Activated B cell treated with CpG ODN at 0.5 μM for 24 hours (primary cell): ENCODE measurements at regions not wholly inside any gene's neighbourhood (a gene's known extent, or its start where the extent isn't known, plus 50 kb on each side); places are given as distances from the start of the nearest gene placed in this dataset.

Experiments used
- ATAC-seq: fragments of 200-7000 bp; cut with Tn5 transposase; one replicate; pipeline ENCODE4 v1.10.0; 2021; ENCODE audit warnings: low read depth, mild to moderate bottlenecking, moderate library complexity
- CTCF ChIA-PET: fragments of 350-600 bp; sonication (Branson Sonifier 250); formaldehyde crosslinking; loops from one replicate; lab custom pipeline; 2021; ENCODE audit warnings: antibody characterized with exemption; lab: Charles Lee
- POLR2A ChIA-PET: fragments of 350-600 bp; sonication (Branson Sonifier 250); formaldehyde crosslinking; loops from one replicate; lab custom pipeline; 2021; ENCODE audit warnings: antibody characterized with exemption; lab: Charles Lee
- DNase-seq: peaks from one replicate; pipeline ENCODE4 v3.0.0; 2022
- H3K27ac Mint-ChIP-seq: one replicate; pipeline ENCODE4 v1.8.0; 2020; ENCODE audit warnings: mixed read lengths
- H3K27me3 Mint-ChIP-seq: one replicate; pipeline ENCODE4 v1.8.0; 2021; ENCODE audit warnings: mixed read lengths
- H3K36me3 Mint-ChIP-seq: one replicate; pipeline ENCODE4 v1.8.0; 2021; ENCODE audit warnings: low read depth, mixed read lengths
- H3K4me1 Mint-ChIP-seq: one replicate; pipeline ENCODE4 v1.8.0; 2021; ENCODE audit warnings: mixed read lengths
- H3K4me3 Mint-ChIP-seq: one replicate; pipeline ENCODE4 v1.8.0; 2020; ENCODE audit warnings: mild to moderate bottlenecking, mixed read lengths
- H3K9me3 Mint-ChIP-seq: one replicate; pipeline ENCODE4 v1.8.0; 2020; ENCODE audit warnings: mixed read lengths
- intact Hi-C: fragments of 100-400 bp; cut with micrococcal nuclease; formaldehyde crosslinking; loops from one replicate; pipeline ENCODE4 v1.15.1; 2024
- TF ChIP-seq, protein P1 (sequence below): fragments of 200-600 bp; IDR thresholded peaks from one replicate; pipeline ENCODE4 v1.8.0; 2022; ENCODE audit warnings: antibody characterized with exemption, mild to moderate bottlenecking

DNA sequence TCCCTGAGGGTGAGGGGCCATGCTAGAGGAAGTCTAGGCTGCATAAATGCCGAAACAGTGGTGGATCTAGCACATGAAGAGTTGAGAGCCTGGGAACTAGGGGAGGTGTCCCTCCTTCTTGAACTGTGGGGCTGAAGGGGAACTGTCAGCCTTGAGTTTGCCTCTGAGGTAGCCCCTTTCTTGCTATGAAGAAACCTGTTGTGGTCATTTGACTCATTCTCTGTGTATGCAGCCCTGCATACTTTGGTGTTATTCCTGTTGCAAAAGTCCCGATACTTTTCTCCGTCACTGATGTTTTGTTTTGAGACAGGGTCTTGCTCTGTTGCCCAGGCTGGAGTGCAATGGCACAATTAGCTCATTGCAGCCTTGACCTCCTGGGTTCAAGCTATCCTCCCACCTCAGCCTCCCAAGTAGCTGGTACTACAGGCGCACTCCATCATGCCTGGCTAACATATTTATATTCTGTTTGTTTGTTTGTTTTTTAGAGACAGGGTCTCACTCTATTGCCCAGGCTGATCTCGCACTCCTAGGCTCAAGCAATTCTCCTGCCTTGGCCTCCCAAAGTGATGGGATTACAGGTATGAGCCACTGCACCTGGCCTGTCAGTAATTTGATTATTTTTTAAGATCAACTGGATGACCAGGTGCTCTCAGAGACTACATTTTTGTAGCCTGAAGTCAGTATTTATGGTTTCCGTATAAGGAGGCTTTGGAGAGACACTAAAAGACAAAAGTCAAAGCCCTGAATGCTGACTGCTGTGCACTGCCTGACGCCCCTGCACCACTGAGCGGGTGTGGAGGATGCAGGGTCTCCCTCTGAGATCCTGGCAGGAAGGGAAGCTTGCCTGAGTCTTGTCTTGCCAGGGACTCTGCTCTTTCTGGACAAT lies 86.2 kb upstream of the KCNK12 start:
- ATAC-seq (no peak), DNase-seq (no peak)
- Mint-ChIP-seq H3K36me3 (no peaks in the 10 kb centered on the region), H3K4me1 (peaks cover 63% of the 10 kb centered on the region), H3K4me3 (no peak overlapping the region), H3K9me3 (no peaks in the 10 kb centered on the region), H3K27me3 (no peaks in the 10 kb centered on the region), H3K27ac (peak overlapping the region; percentile 71)
- CTCF ChIA-PET, result interaction anchor here (1.4 to 1.7 kb wide), 2 partner anchors 110 to 111 kb away, joined by 4 to 5 read pairs; no protein-coding TSS in a partner anchor
- intact Hi-C loops, result no loop called here
- TF ChIP-seq, protein P1, sequence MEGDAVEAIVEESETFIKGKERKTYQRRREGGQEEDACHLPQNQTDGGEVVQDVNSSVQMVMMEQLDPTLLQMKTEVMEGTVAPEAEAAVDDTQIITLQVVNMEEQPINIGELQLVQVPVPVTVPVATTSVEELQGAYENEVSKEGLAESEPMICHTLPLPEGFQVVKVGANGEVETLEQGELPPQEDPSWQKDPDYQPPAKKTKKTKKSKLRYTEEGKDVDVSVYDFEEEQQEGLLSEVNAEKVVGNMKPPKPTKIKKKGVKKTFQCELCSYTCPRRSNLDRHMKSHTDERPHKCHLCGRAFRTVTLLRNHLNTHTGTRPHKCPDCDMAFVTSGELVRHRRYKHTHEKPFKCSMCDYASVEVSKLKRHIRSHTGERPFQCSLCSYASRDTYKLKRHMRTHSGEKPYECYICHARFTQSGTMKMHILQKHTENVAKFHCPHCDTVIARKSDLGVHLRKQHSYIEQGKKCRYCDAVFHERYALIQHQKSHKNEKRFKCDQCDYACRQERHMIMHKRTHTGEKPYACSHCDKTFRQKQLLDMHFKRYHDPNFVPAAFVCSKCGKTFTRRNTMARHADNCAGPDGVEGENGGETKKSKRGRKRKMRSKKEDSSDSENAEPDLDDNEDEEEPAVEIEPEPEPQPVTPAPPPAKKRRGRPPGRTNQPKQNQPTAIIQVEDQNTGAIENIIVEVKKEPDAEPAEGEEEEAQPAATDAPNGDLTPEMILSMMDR, result no peak
- POLR2A ChIA-PET, result interaction anchor here (1.1 kb wide), 1 partner anchor 70 kb away, joined by 3 read pairs; no protein-coding TSS in a partner anchor

DNA sequence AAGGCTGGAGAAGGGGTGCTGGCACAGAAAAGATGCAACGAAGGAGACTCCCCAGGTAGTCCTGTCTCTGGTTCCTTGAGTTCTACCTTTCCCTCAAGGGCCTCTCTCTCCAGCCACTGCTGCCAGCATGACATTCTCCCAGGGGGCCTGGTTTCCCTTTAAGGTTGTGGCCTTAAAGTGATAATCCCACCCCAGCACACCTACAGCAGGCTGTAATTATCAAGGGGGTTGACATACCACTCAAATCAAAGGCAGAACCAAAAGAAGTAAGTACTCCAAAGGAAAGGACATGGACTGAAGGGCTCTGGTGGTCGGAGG lies 84.7 kb upstream of the KCNK12 start:
- peak overlapping the region; percentile 51 for H3K4me3 Mint-ChIP-seq

GRCh38 chr2:47654790-47655562 lies 84.2 kb upstream of the KCNK12 start:
- ChIA-PET POLR2A (interaction anchor here (0.6 to 2.0 kb wide), 21 partner anchors 9 to 269 kb away, joined by 3 to 14 read pairs (median 5); partner anchors contain the start of gene MSH6), CTCF (interaction anchor here (1.0 to 2.0 kb wide), 5 partner anchors 71 to 218 kb away, joined by 3 to 11 read pairs (median 3); no protein-coding TSS in a partner anchor)
- TF ChIP-seq, protein P1, result no peak
- ATAC-seq (peak; percentile 92), DNase-seq (peak; percentile 27)
- no peaks in the 10 kb centered on the region for H3K9me3 Mint-ChIP-seq
- no peaks in the 10 kb centered on the region for H3K36me3 Mint-ChIP-seq
- peak overlapping the region; percentile 90 for H3K27ac Mint-ChIP-seq
- H3K4me3 Mint-ChIP-seq, result peak overlapping the region; percentile 51
- no peaks in the 10 kb centered on the region for H3K27me3 Mint-ChIP-seq
- intact Hi-C loops, result loop anchor here (1.0 kb wide), 3 partner anchors 69 to 134 kb away; no protein-coding TSS in a partner anchor
- peaks cover 59% of the 10 kb centered on the region for H3K4me1 Mint-ChIP-seq

More for the DNA sequence above, 84.7 kb upstream of the KCNK12 start:
- ChIA-PET POLR2A (interaction anchor here (0.6 to 2.0 kb wide), 9 partner anchors 14 to 135 kb away, joined by 3 to 14 read pairs (median 5); no protein-coding TSS in a partner anchor), CTCF (interaction anchor here (1.0 to 2.0 kb wide), 4 partner anchors 75 to 218 kb away, joined by 3 to 11 read pairs (median 4); no protein-coding TSS in a partner anchor)
- intact Hi-C loops, result loop anchor here (1.0 kb wide), 3 partner anchors 69 to 134 kb away; no protein-coding TSS in a partner anchor
- ATAC-seq (no peak), DNase-seq (no peak)
- TF ChIP-seq, protein P1, result no peak
- peaks cover 63% of the 10 kb centered on the region for H3K4me1 Mint-ChIP-seq
- H3K27ac Mint-ChIP-seq, result peak overlapping the region; percentile 90
- no peaks in the 10 kb centered on the region for H3K9me3 Mint-ChIP-seq
- H3K36me3 Mint-ChIP-seq, result no peaks in the 10 kb centered on the region
- no peaks in the 10 kb centered on the region for H3K27me3 Mint-ChIP-seq

DNA sequence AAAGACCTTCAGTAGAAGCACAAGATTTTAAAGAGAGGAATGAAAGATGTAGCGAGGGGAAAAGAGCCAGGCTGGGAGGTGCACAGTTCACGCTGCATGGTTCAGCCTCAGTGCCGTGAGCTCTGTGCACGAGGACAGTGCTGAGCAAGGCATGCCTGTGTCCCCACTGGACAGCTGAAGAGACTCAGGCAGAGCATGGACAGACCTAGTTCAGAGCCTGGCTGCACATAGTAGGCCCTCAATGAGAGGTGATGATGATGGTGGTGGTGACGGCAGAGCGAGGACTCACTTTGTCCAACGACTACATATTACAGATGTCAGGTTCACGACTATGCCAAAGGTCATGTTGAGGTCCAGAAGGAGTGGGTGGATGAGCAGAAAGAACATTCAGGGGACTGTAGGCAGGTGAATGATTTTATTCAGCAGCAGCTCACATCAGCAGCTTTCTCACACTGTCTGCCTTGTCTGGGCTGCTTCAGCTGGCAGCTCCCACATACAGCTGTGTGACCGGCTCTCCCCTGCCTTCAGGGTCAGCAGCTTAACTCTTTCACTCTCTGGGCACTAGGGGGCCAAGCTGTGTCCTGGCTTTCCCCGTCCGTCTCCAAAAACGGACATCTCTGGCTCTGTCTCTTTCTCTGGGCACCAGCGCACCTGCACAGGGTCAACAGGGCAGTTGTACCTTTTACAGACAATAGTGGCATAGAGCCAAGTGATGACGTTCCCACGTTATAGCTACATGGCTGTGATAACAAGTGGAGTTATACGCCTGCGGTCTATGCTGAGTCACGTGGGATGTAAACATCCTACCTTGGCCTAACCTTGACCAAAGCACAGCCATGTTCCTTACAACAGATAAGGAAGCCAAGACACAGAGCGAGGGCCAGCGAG lies 83.4 kb upstream of the KCNK12 start:
- Mint-ChIP-seq H3K27ac (peak overlapping the region; percentile 90), H3K36me3 (no peaks in the 10 kb centered on the region), H3K9me3 (no peaks in the 10 kb centered on the region), H3K4me1 (peaks cover 51% of the 10 kb centered on the region), H3K4me3 (peak overlapping the region; percentile 51), H3K27me3 (no peaks in the 10 kb centered on the region)
- DNase-seq (no peak), ATAC-seq (no peak)
- POLR2A ChIA-PET, result interaction anchor here (0.5 to 2.0 kb wide), 17 partner anchors 9 to 699 kb away, joined by 3 to 14 read pairs (median 5); partner anchors contain the start of gene MSH6
- TF ChIP-seq, protein P1, result no peak
- CTCF ChIA-PET, result interaction anchor here (1.0 to 2.0 kb wide), 5 partner anchors 72 to 217 kb away, joined by 3 to 11 read pairs (median 3); no protein-coding TSS in a partner anchor
- intact Hi-C loops, result no loop called here
